CD4-positive, alpha-beta T cell treated with Interferon alpha-2 for 1 hour (primary cell): ENCODE measurements at regions not wholly inside any gene's neighbourhood (a gene's known extent, or its start where the extent isn't known, plus 50 kb on each side); places are given as distances from the start of the nearest gene placed in this dataset.

Source experiments
- DNase-seq, 2 donors: peaks; one replicate each; pipeline ENCODE4 v3.0.0-alpha.2; 2020 to 2022

GRCh38 chr2:9077691-9078090, 74.2 kb upstream of the MBOAT2 start:
- DNase-seq = no peak

GRCh38 chr2:9076755-9077154, 73.3 kb upstream of the MBOAT2 start:
- DNase-seq = no peak

- no peak for DNase-seq
Observed at GRCh38 chr2:9076210-9076609, 72.7 kb upstream of the MBOAT2 start.

- no peak for DNase-seq
Observed at GRCh38 chr2:9074930-9075329, 71.4 kb upstream of the MBOAT2 start.

- no peak for DNase-seq
Observed at GRCh38 chr2:9071584-9072124, 68.2 kb upstream of the MBOAT2 start.

GRCh38 chr2:9071032-9071431, 67.5 kb upstream of the MBOAT2 start:
- no peak for DNase-seq

GRCh38 chr2:9069543-9069942, 66.1 kb upstream of the MBOAT2 start:
- DNase-seq = no peak

- no peak for DNase-seq
Observed at GRCh38 chr2:9065901-9066300, 62.4 kb upstream of the MBOAT2 start.

- no peak for DNase-seq
Observed at GRCh38 chr2:9063023-9063606, 59.6 kb upstream of the MBOAT2 start.

- DNase-seq = no peak
Observed at GRCh38 chr2:9060819-9061218, 57.3 kb upstream of the MBOAT2 start.

GRCh38 chr2:9057939-9058761, 54.7 kb upstream of the MBOAT2 start:
- no peak for DNase-seq

- DNase-seq = no peak
Observed at GRCh38 chr2:9055471-9055870, 52.0 kb upstream of the MBOAT2 start.

- DNase-seq = no peak
Observed at GRCh38 chr2:9053534-9053931, 50.0 kb upstream of the MBOAT2 start.
